ENCODE measurements at regions not wholly inside any gene's neighbourhood (a gene's known extent, or its start where the extent isn't known, plus 50 kb on each side); places are given as distances from the start of the nearest gene placed in this dataset.

DNA sequence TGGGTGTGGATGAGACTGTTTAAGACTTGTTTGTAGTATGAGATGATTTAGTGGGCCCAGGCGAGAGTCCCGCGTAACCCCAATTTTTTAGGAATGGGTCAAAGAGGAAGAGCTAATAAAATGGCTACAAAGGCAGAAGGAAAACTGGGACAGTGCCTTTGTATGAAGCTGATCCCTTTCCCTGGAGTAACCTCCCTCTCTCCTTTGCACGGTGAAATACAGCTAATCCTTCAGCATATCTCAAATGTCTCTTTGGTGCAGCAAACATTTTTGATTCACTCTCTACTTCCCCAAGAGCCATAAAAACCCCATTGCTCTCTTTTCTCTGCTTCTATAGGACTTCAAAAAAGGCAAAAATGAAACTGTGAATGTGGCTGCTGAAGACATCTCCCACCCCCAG lies 473.8 kb downstream of the KLF5 start:
- no peak for TF ChIP-seq FOSL1 (IDR thresholded peaks at IDR 0.05; ENCODE audit: low read depth)
- TF ChIP-seq, protein P1, sequence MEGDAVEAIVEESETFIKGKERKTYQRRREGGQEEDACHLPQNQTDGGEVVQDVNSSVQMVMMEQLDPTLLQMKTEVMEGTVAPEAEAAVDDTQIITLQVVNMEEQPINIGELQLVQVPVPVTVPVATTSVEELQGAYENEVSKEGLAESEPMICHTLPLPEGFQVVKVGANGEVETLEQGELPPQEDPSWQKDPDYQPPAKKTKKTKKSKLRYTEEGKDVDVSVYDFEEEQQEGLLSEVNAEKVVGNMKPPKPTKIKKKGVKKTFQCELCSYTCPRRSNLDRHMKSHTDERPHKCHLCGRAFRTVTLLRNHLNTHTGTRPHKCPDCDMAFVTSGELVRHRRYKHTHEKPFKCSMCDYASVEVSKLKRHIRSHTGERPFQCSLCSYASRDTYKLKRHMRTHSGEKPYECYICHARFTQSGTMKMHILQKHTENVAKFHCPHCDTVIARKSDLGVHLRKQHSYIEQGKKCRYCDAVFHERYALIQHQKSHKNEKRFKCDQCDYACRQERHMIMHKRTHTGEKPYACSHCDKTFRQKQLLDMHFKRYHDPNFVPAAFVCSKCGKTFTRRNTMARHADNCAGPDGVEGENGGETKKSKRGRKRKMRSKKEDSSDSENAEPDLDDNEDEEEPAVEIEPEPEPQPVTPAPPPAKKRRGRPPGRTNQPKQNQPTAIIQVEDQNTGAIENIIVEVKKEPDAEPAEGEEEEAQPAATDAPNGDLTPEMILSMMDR (IDR thresholded peaks at IDR 0.05 in 2 of 3, conservative IDR thresholded peaks at IDR 0.05 in 1 of 3; ENCODE audit: borderline replicate concordance in 1 of 3, insufficient read depth in 1 of 3, low read depth in 2 of 3, low read length in 2 of 3), result no peak
- no peak for TF ChIP-seq POLR2A (IDR thresholded peaks at IDR 0.05; ENCODE audit: borderline replicate concordance, extremely low read depth, insufficient read depth, insufficient read length)
- TF ChIP-seq, protein P2, sequence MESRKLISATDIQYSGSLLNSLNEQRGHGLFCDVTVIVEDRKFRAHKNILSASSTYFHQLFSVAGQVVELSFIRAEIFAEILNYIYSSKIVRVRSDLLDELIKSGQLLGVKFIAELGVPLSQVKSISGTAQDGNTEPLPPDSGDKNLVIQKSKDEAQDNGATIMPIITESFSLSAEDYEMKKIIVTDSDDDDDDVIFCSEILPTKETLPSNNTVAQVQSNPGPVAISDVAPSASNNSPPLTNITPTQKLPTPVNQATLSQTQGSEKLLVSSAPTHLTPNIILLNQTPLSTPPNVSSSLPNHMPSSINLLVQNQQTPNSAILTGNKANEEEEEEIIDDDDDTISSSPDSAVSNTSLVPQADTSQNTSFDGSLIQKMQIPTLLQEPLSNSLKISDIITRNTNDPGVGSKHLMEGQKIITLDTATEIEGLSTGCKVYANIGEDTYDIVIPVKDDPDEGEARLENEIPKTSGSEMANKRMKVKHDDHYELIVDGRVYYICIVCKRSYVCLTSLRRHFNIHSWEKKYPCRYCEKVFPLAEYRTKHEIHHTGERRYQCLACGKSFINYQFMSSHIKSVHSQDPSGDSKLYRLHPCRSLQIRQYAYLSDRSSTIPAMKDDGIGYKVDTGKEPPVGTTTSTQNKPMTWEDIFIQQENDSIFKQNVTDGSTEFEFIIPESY (IDR thresholded peaks at IDR 0.05; ENCODE audit: extremely low read depth, insufficient replicate concordance, low read length), result no peak
- TF ChIP-seq, protein P3, sequence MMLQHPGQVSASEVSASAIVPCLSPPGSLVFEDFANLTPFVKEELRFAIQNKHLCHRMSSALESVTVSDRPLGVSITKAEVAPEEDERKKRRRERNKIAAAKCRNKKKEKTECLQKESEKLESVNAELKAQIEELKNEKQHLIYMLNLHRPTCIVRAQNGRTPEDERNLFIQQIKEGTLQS (IDR thresholded peaks at IDR 0.05), result no peak
- no peak for TF ChIP-seq ZNF274 (IDR thresholded peaks at IDR 0.05; ENCODE audit: low read depth, low read length)
- TF ChIP-seq EGR1 (IDR thresholded peaks at IDR 0.05; ENCODE audit: low read depth), result no peak
- TF ChIP-seq EZH2phosphoT487 (IDR thresholded peaks at IDR 0.05; ENCODE audit: borderline replicate concordance), result no peak
- no peak for TF ChIP-seq POLR2AphosphoS5 (IDR thresholded peaks at IDR 0.05; ENCODE audit: low read depth, low read length)
- no peak for TF ChIP-seq JUND (IDR thresholded peaks at IDR 0.05)
- no peak for TF ChIP-seq YY1 (IDR thresholded peaks at IDR 0.05; ENCODE audit: extremely low read depth, insufficient replicate concordance, low read depth, low read length)
- no peak for TF ChIP-seq SRF (IDR thresholded peaks at IDR 0.05; ENCODE audit: low read depth)
- TF ChIP-seq CBX3 (IDR thresholded peaks at IDR 0.05; ENCODE audit: low read depth), result no peak
- intact Hi-C loops (cut with micrococcal nuclease), result loop anchor here (5.0 kb wide), 1 partner anchor 240 kb away; no protein-coding TSS in a partner anchor
- no TSS peak for BruUV-seq (replicated peaks)
- no peak overlapping the region for H3K27ac ChIP-seq (ENCODE audit: low read depth, low read length)
- H3K9ac ChIP-seq (ENCODE audit: low read length), result no peak overlapping the region
- H3K79me2 ChIP-seq (ENCODE audit: insufficient read depth, low read length), result no peaks in the 10 kb centered on the region
- no peak overlapping the region for H3K4me3 ChIP-seq (replicated peaks in 1 of 2; ENCODE audit: low read depth in 1 of 2, low read length in 2 of 2)
- CTCF ChIA-PET, result no interaction called here
- no peaks in the 10 kb centered on the region for H4K20me1 ChIP-seq (ENCODE audit: insufficient read depth)
- POLR2A ChIA-PET, result no interaction called here
- no peak for DNase-seq (ENCODE audit: low read depth, low spot score)
- no peak overlapping the region for H3K4me2 ChIP-seq (ENCODE audit: low read length)
- H3K9me2 ChIP-seq (ENCODE audit: insufficient read depth), result no peaks in the 10 kb centered on the region
- no peaks in the 10 kb centered on the region for H3K9me3 ChIP-seq (ENCODE audit: control insufficient read depth in 1 of 2, insufficient read depth in 1 of 2, low read depth in 1 of 2, low read length in 2 of 2)
- no peak for ATAC-seq
- H3K27me3 ChIP-seq (ENCODE audit: insufficient read depth, low read length), result no peaks in the 10 kb centered on the region
- RAD21 ChIA-PET (ENCODE audit: low non-redundant PET in 1 of 2, low total read pairs in 2 of 2, uncharacterized antibody in 2 of 2, unreplicated experiment in 2 of 2), result no interaction called here
- H3K4me1 ChIP-seq (ENCODE audit: control insufficient read depth in 1 of 2, insufficient read depth in 2 of 2, low read length in 2 of 2), result no peaks in the 10 kb centered on the region
- no peak overlapping the region for H2AFZ ChIP-seq (ENCODE audit: low read depth, low read length, poor library complexity, severe bottlenecking)
- no peaks in the 10 kb centered on the region for H3K36me3 ChIP-seq (ENCODE audit: control insufficient read depth in 1 of 2, insufficient read depth in 2 of 2, low read length in 2 of 2)

Measured in HCT116 (cell line).